ENCODE measurements at regions not wholly inside any gene's neighbourhood (a gene's known extent, or its start where the extent isn't known, plus 50 kb on each side); places are given as distances from the start of the nearest gene placed in this dataset.
"Not testable (repeated sequence)": the region's sequence is repeated elsewhere in the genome, so short reads cannot be mapped to it uniquely, and the experiment has no call there.

DNA sequence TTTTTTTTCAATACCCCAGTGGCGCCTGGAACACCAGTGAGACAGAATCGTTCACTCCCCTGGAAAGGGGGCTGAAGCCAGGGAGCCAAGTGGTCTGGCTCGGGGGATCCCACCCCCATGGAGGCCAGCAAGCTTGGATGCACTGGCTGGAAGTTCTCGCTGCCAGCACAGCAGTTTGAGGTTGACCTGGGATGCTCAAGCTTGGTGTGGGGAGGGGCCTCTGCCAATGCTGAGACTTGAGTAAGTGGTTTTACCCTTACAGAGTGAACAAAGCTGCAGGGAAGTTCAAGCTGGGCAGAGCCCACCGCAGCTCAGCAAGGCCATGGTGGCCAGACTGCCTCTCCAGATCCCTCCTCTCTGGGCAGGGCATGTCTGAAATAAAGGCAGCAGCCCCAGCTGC lies 276.2 kb upstream of the CNTN6 start:
- no peak for DNase-seq (ENCODE audit: low read depth)

DNA sequence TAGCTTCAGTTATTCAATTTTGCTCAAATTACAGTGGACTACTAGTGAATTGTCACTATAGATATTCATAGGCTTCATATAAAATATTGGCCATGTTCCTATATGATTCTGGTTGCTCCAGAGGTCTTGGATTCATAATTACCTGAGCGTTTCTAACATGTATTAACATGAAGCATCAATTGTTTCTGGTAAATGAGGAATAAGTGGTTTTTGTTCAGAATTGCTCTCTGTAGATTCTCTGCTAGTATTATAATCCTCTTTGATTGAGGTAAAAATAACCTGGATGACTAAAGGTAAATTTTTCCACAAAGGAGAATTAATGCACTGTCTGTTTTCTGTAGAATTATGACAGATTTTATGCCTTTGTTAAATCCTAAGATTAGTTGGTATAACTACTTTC lies 258.1 kb upstream of the CNTN6 start:
- no peak for DNase-seq (ENCODE audit: low read depth)

DNA sequence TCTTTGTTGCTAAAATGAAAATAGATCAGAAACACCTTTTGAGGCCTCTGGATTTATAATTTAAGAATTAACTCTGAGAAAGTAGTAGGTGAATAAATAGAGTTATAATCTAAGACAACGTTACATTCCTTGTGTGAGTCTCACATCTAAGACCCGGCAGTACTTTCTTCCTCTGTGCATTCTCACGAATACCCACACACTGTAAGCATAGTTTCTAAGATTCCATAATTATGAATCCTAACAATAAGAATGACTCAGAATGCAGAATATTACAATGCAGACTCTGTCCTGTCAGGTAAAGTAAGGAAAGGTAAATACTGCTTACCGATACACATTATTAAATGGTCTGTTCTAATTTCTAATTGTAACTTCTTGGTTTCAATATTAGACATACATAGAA lies 257.7 kb upstream of the CNTN6 start:
- no peak for DNase-seq (ENCODE audit: low read depth)

DNA sequence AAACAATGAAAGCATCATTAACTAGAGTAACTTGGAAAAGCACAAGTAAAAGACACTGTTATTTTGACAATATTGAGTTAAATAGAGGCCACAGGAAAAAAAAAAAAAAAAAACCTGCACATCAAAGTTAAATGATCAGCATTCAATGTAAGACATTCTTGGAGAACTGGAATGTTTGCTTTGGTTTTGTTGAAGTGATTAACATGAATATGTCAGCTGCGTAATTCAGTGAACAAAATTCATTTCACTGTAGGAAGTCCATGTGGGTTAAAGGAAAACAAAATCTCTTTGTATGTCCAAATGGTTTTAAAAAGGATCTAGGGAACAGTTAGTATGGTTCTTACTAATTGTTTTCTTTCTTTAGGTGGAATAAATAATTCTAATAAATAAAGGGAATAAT lies 252.8 kb upstream of the CNTN6 start:
- no peak for DNase-seq (ENCODE audit: low read depth)

DNA sequence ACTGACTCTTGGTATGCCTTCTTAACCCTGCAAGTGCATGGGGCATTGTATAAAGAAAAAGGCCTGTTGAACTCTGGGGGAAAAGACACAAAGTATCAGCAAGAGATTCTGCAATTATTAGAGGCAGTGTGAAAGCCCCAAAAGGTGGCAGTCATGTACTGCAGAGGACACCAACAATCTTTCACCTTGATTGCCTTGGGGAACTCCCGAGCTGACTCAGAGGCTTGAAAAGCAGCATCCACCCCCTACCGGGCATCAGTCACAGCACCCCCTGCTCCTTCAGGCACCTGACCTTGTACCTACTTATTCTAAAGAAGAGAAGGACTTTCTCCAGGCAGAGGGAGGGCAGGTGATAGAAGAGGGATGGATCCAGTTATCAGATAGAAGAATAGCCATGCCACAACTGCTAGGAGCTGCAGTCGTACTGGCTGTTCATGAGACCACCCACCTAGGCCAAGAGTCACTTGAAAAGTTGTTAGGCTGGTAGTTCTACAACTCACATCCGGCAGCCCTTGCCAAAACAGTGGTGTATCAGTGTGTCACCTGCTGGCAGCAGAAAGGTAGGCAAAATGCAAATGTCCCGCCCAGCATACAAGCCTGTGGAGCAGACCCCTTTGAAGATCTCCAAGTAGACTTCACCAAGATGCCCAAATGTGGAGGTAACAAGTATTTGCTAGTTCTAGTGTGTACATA lies 241.6 kb upstream of the CNTN6 start:
- no peak for DNase-seq (ENCODE audit: low read depth)

DNA sequence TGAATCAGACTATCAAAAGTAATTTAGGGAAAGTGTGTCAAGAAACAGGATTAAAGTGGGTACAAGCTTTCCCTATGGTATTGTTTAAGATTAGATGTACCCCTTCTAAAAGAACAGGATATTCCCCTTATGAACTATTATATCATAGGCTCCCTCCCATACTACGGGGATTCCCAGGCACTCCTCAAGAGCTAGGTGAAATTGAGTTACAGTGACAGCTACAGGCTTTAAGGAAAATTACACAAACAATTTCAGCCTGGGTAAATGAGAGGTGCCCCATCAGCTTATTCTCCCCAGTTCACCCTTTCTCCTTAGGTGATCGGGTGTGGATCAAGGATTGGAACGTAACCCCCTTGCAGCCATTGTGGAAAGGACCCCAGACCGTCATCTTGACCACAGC lies 240.8 kb upstream of the CNTN6 start:
- no peak for DNase-seq (ENCODE audit: low read depth)

DNA sequence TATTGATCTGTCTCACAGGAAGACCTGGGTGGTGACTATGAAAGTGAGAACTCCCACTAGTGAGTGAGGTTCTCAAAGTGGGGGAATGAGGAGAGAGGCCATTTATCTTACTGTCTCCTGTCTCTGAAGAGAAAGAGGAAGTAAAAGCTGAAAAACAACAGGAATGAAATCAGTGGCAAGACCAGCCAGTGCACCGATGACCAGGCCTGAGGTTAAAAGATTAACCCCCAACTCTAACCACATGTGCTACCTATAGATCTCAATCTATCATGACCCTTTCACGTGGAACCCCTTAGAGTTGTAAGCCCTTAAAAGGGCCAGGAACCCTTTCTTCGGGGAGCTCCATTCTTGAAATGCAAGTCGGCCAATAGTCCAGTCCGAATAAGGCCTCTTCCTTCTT lies 239.3 kb upstream of the CNTN6 start:
- no peak for DNase-seq (ENCODE audit: low read depth)

DNA sequence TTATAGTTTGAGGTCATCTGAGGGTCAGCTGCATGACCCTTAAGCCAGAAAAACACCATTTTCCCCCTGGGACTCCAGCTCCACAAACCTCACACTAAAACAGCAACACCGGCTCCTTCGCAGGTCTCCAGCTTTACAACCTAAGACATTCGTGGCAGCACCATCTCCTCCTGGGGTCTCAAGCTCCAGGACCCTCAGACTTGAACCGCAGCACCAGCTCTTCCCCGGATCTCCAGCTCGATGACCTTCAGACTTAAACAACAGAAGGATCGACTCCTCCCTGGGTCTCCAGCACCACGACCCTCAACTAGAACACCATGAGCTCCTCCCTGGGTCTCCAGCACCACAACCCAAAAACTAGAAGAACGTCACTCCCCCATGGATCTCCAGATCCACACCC lies 233.7 kb upstream of the CNTN6 start:
- no peak for DNase-seq (ENCODE audit: low read depth)

DNA sequence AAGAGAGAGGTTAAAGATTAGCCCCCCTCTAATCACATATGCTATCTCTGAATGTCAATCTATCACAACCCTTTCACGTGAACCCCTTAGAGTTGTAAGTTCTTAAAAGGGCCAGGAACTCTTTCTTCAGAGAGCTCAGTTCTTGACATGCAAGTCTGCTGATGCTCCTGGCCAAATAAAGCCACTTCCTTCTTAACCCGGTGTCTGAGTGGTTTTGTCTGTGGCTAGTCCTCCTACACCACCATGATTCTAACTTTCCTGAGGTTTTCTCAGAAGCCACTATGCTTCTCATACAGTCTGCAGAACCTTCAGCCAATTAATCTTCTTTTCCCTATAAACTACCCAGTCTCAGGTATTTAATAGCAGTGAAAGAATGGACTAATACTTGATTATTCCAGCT lies 231.1 kb upstream of the CNTN6 start:
- no peak for DNase-seq (ENCODE audit: low read depth)

DNA sequence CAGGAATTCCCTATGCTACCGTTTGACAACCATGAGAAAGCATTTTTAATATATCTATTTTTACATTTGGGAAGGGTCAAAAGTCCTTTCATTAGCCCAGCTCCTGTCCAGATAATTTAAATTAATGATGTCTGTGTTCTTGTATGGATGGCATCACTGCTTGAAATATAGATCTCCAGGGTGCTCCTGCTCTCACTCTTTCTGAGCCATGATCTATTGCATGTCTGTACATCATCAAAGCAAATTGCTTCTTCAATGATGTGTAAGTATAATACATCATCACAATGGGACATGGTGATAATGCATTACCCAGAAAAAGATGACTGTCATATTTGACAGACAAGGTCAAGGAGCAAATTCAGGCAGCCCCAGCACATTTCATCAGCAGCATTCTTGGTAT lies 223.6 kb upstream of the CNTN6 start:
- no peak for DNase-seq (ENCODE audit: low read depth)

DNA sequence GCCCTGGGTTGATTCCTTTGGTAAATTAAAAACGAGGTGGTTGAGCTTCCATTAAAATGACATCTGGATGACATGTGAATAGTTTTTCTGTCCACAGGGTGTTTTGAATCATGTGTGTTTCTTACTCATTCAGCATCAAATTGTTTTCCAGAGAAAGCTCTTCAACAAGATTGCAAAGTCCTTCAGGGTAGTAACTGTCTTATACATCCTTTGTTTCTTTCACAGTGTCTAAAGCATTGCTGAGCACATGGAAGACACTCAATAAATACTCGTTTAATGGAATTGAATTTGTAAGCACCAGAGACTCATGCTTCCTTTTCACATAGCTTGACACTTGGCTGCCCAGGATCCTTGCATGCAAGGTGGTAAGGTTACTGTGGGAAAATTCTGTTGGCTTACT lies 223.1 kb upstream of the CNTN6 start:
- no peak for DNase-seq (ENCODE audit: low read depth)

DNA sequence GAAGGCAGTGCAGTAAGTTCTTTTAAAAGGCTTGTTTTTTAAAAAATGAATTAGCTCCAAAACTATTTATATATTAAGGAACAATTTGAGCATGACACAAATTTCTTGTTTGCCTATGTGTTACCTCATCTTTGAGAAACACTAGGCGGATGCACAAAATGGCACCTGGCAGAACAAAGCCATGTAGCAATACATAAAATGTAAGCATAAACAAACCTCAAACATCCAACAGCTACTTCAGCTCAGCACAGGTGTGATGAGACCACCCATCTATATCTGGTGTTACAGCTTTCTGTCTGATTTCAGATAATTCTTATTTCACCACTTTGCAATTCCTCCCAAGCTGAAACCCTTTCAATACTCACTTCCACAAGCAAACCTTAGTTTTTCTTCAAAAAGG lies 221.2 kb upstream of the CNTN6 start:
- no peak for DNase-seq (ENCODE audit: low read depth)

DNA sequence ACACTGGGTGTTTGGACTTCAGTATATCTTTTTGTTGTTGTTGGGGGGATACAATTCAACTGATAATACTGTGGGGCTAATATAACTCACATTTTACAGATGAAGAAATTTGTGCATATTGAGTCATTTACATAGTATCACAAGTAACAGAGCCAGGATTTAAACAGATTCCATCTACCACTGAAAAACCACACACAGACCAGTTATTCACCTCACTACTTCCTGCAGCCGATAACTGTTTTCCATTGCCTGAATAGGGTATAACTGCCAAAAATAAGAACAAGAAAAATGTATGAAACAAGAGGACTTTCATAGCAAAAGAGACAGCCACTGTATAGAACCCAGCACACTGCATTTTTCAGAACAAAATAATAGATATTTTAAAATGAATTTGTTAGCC lies 215.8 kb upstream of the CNTN6 start:
- no peak for DNase-seq (ENCODE audit: low read depth)

DNA sequence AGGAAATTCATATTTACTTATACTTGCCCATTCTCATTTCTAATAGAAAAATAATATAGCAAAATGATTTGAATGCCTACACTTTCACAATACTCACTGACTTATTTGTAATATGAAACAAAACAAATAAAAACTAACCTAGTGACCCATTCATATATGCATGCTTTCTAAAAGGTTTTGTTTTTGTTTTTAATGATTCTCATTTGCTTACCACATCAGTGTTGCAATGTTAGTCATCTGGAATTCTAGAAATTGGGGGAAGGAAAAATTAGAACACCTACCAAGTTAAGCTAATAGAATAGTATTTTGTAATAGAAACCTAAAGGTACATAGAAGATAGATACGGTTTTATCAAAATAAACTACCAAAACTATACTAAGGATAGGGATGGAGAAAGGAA lies 214.1 kb upstream of the CNTN6 start:
- no peak for DNase-seq (ENCODE audit: low read depth)

DNA sequence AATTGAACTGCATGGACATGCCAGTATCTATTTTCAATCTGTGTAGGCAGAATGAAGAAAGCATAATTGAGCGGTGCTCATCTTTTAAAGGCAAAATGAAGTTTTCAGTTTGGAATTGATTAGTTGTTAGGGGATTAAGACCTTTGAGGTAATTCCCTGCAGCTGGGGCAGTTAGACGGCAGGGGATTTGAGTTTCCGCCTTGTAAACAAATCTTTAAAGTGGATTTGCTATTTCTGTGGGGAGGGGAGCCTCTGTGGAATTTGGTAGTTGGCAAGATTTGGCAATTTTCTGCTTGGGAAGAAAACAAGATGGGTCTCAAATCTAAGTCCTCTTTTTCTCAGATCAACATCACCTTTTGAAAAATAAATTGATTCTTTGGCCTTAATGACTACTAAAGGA lies 212.5 kb upstream of the CNTN6 start:
- no peak for DNase-seq (ENCODE audit: low read depth)

DNA sequence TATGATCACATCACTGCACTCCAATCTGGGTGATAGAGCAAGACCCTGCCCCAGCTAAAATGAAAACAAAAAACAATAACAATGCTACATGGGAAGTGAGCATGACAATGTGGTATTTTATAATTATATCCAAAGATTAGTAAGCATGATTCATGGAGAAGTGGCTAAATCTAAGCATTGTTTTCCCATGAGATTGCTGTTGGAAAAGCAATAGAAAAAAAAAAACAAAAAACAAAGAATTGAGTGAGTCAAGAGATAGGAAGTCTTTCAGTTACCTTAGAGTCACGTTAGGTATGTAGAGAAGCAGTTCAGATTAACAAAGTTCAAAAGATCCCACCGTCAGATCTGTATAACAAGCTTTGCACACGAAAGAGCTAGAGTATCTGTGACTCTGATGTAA lies 210.3 kb upstream of the CNTN6 start:
- DNase-seq (ENCODE audit: low read depth) = no peak

DNA sequence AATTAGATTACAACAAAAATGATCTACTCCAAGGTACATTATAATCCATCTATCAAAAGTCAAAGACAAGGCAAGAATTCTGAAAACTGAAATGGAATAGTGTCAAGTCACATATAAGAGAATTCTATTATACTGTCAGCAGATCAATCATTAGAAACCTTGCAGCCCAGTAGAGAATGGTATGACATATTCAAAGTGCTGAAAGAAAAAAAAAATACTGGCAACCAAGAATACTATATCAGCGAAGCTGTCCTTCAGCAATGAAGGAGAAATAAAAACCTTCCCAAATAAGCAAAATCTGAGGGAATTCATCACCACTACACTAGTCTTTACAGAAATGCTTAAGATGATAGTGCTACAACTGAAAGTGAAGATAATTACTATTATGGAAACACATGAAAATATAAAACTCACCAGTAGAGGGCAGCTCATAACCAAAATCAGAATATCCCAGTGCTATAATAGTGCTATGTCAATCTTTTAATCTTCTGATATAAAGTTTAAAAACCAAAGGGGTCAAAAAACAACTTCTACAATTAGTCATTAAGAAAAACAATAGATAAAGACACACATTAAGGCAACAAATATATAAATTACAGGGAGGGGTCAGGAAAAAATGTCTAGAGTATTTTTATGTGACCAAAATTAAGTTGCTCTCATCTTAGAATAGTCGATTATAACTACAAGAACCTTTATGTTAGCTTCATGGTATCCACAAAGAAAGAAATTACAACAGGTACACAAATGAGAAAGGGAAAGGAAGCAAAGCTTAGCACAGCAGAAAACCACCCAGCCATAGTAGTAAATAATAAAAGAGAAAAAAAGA lies 190.7 kb upstream of the CNTN6 start:
- no peak for DNase-seq (ENCODE audit: low read depth)

DNA sequence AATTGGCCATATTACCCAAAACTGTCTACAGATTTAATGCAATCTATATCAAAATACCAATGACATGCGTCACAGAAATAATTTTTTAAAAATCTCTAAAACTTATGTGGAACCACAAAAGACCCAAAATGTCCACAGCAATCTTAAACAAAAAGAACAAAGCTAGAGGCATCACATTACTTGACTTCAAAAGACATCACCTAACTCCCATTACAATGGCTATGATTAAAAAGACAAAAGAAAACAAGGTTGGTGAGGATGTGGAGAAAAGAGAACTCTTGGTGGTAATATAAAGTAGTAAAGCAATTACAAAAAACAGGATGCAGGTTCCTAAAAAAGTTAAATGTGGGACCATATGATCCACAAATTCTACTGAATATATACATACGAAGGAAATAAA lies 187.6 kb upstream of the CNTN6 start:
- DNase-seq (ENCODE audit: low read depth) = no peak

DNA sequence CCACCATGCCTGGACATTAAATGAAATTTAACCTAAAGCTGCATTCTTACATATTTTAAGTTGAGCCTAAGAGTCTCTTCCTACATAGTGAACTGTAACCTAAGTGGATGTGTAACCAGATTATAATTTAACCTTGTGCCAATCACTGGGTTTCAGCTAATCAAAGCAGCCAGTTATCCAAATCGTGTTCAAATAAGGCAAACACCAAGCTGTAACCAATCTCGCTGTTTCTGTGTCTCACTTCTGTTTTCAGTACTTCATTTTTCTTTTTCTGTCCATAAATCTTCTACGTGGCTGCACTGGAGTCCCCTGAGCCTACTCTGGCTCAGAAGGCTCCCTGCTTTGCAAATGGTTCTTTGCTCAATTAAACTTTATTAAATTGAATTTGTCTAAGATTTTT lies 186.1 kb upstream of the CNTN6 start:
- no peak for DNase-seq (ENCODE audit: low read depth)

DNA sequence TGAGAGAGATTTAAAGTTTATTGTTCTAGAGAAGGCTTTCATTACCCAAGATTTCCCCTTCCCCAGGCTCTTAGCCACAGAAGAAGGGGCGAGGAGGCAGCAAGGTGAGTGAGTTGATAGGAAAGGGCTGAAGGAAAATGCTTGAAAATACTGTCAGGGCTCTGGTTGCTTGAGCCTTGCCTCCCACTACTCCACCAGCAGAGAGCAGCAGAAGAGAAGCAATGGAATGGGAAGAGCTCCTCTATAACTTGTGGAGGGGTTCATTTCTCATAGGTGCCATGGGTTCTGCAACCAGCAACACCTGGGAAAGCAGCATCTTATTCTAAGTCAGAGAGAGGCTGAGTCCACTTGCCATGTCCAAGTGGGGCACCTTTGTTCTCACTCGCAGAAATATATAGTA lies 184.0 kb upstream of the CNTN6 start:
- no peak for DNase-seq (ENCODE audit: low read depth)

DNA sequence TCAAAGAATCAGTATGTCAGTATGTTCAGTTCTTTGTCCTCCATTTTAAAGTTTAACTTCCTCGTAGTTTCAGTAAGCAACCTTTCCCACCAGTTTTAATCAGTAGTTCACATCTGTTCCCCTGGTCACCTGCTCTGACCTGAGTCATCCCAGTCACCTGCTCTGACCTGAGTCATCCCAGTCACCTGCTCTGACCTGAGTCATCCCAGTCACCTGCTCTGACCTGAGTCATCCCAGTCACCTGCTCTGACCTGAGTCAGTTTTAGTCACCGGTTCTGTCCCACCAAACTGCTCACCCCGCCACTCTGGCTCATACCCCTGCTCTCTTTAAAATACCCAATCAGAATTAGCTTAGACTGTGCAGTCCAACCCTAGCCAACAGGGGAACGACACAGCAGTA lies 180.1 kb upstream of the CNTN6 start:
- DNase-seq (ENCODE audit: low read depth) = not testable (repeated sequence)

DNA sequence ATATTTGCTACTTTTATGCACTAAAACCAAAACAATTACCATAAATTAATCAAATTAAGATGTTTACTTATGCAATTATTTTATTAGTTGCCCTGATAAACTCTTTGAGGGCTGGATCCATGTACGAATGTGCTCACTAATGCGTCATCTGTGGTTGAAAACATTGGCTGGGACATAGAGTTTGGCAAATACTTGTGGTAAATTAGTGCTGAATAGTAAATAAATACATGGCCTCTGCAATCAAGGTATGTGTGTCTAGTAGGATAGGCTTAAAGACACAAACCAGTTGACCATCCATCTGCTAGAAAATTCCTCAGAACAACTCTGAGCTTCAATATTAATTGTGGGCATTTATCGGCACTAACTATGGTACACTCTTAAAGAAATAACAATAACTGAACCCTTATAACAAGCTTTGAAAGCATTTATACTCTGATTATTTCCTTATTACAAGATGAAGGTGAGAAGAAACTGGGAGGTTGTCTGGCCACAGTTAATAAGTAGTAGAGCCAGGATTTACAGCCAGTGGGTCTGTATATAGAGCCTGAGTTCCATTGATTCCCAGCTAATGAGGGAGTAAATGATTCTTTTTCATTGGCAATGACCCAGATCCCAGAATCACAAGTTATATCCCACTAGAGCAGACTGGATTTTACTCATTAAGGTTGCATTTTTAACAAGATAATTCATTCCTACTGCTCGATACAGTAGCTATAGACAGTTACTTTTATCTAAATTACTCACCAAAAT lies 169.5 kb upstream of the CNTN6 start:
- DNase-seq (ENCODE audit: low read depth) = no peak

DNA sequence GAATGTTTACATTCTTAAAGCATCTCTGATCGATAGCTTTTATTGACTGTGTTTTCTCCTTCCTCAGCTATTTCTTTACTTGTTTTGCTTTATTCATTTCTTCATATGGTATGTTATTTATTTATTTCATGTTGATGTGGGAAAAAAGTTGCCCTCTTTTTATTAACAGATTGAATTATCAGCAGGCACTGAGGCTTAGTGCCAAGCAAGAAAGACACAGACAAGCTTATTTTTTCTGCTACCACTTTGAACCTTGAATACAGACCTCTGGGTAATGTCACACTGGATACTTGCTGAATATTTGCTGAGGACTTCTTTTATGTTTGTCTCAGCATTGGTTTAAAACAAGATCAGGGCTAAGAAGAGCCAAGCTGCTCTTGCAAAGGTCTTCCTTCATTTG lies 162.0 kb upstream of the CNTN6 start:
- no peak for DNase-seq (ENCODE audit: low read depth)
